BJ (cell line): ENCODE measurements at regions not wholly inside any gene's neighbourhood (a gene's known extent, or its start where the extent isn't known, plus 50 kb on each side); places are given as distances from the start of the nearest gene placed in this dataset.

Experiments used
- CTCF ChIA-PET: fragments of 350-600 bp; formaldehyde crosslinking; extraction: SDS; loops from one replicate; lab custom pipeline; 2021; ENCODE audit warnings: antibody characterized with exemption, inconsistent platforms; lab: Yijun Ruan, JAX
- POLR2A ChIA-PET: fragments of 300-600 bp; sonication (Branson Sonifier 250); formaldehyde crosslinking; extraction: SDS; loops from one replicate; lab custom pipeline; 2021; ENCODE audit warnings: antibody characterized with exemption; lab: Charles Lee
- DNase-seq: peaks from one replicate; pipeline ENCODE4 v3.0.0-alpha.2; 2011; ENCODE audit warnings: low read depth
- H3K27me3 ChIP-seq: 2 replicates; pipeline ENCODE4 v1.6.0; 2011; ENCODE audit warnings: low read length; ENCODE audit not compliant: control insufficient read depth, insufficient read depth
- H3K36me3 ChIP-seq: 2 replicates; pipeline ENCODE4 v1.5.1; 2011; ENCODE audit warnings: low read length; ENCODE audit not compliant: control insufficient read depth, insufficient read depth
- H3K4me3 ChIP-seq: 2 replicates; pipeline ENCODE4 v1.5.1; 2011; ENCODE audit warnings: low read depth, mild to moderate bottlenecking, control low read depth, low read length
- CTCF ChIP-seq: IDR thresholded peaks from 2 replicates; pipeline ENCODE4 v1.5.1; 2011; ENCODE audit warnings: low read depth, mild to moderate bottlenecking, control low read depth, inconsistent platforms, low read length, moderate library complexity; ENCODE audit not compliant: insufficient read depth

GRCh38 chr1:239608469-239608868, 222.1 kb downstream of the CHRM3 start:
- TF ChIP-seq CTCF = no peak
- H3K27me3 ChIP-seq = no peaks in the 10 kb centered on the region
- no peak for DNase-seq
- CTCF ChIA-PET = no interaction called here
- H3K4me3 ChIP-seq = no peak overlapping the region
- POLR2A ChIA-PET = no interaction called here
- H3K36me3 ChIP-seq = no peaks in the 10 kb centered on the region

GRCh38 chr1:239612379-239612778, 226.0 kb downstream of the CHRM3 start:
- H3K27me3 ChIP-seq = no peaks in the 10 kb centered on the region
- no peaks in the 10 kb centered on the region for H3K36me3 ChIP-seq
- DNase-seq = no peak
- ChIA-PET POLR2A (no interaction called here), CTCF (no interaction called here)
- H3K4me3 ChIP-seq = no peak overlapping the region
- no peak for TF ChIP-seq CTCF

- ChIA-PET POLR2A (interaction anchor here (0.5 kb wide), 1 partner anchor 229 kb away, joined by 4 read pairs; no protein-coding TSS in a partner anchor), CTCF (no interaction called here)
- Histone ChIP-seq H3K4me3 (no peak overlapping the region), H3K27me3 (no peaks in the 10 kb centered on the region), H3K36me3 (no peaks in the 10 kb centered on the region)
- DNase-seq = no peak
- TF ChIP-seq CTCF = no peak
Observed at GRCh38 chr1:239616673-239617072, 230.3 kb downstream of the CHRM3 start.

GRCh38 chr1:239617259-239617658, 230.9 kb downstream of the CHRM3 start:
- H3K27me3 ChIP-seq = no peaks in the 10 kb centered on the region
- no peak for TF ChIP-seq CTCF
- ChIA-PET CTCF (no interaction called here), POLR2A (no interaction called here)
- no peak overlapping the region for H3K4me3 ChIP-seq
- H3K36me3 ChIP-seq = no peaks in the 10 kb centered on the region
- no peak for DNase-seq

GRCh38 chr1:239617731-239618130, 231.4 kb downstream of the CHRM3 start:
- no peak for DNase-seq
- TF ChIP-seq CTCF = no peak
- H3K36me3 ChIP-seq = no peaks in the 10 kb centered on the region
- CTCF ChIA-PET = no interaction called here
- POLR2A ChIA-PET = no interaction called here
- no peak overlapping the region for H3K4me3 ChIP-seq
- H3K27me3 ChIP-seq = no peaks in the 10 kb centered on the region
